ENCODE measurements at regions not wholly inside any gene's neighbourhood (a gene's known extent, or its start where the extent isn't known, plus 50 kb on each side); places are given as distances from the start of the nearest gene placed in this dataset.
"Not testable (repeated sequence)": the region's sequence is repeated elsewhere in the genome, so short reads cannot be mapped to it uniquely, and the experiment has no call there.

DNA sequence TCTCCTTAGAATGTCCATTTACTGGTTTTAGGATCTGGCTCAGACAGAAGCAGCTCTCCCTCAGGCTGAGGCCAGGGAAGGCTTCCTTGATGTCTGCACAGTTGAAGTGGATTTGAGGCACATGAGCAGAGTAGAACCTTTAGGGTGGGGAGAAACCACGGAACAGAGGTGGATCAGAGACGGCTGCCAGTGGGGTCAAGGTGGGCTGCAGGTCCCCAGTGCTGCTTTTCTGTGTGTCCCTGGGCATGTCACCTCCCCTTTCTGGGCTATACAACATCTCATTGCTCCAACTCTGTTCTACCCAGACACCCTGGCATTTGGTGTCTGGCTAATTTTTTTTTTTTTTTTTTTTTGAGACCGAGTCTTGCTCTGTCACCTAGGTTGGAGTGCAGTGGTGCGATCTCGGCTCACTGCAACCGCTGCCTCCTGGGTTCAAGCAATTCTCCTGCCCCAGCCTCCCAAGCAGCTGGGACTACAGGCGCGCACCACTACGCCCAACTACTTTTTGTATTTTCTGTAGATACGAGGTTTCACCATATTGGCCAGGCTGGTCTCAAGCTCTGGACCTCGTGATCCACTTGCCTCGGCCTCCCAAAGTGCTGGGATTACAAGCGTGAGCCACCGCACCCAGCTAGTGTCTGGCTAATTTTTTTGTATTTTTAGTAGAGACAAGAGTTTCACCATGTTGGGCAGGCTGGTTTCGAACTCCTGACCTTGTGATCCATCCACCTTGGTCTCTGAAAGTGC is 73.3 kb upstream of the THOC3 start:
- not testable (repeated sequence) for TF ChIP-seq POLR2AphosphoS5 (IDR thresholded peaks at IDR 0.05; ENCODE audit: low read depth)
- TF ChIP-seq, protein P1, sequence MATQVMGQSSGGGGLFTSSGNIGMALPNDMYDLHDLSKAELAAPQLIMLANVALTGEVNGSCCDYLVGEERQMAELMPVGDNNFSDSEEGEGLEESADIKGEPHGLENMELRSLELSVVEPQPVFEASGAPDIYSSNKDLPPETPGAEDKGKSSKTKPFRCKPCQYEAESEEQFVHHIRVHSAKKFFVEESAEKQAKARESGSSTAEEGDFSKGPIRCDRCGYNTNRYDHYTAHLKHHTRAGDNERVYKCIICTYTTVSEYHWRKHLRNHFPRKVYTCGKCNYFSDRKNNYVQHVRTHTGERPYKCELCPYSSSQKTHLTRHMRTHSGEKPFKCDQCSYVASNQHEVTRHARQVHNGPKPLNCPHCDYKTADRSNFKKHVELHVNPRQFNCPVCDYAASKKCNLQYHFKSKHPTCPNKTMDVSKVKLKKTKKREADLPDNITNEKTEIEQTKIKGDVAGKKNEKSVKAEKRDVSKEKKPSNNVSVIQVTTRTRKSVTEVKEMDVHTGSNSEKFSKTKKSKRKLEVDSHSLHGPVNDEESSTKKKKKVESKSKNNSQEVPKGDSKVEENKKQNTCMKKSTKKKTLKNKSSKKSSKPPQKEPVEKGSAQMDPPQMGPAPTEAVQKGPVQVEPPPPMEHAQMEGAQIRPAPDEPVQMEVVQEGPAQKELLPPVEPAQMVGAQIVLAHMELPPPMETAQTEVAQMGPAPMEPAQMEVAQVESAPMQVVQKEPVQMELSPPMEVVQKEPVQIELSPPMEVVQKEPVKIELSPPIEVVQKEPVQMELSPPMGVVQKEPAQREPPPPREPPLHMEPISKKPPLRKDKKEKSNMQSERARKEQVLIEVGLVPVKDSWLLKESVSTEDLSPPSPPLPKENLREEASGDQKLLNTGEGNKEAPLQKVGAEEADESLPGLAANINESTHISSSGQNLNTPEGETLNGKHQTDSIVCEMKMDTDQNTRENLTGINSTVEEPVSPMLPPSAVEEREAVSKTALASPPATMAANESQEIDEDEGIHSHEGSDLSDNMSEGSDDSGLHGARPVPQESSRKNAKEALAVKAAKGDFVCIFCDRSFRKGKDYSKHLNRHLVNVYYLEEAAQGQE (IDR thresholded peaks at IDR 0.05; ENCODE audit: insufficient replicate concordance, low read depth) = not testable (repeated sequence)
